HG03280 (cell line): ENCODE measurements at regions not wholly inside any gene's neighbourhood (a gene's known extent, or its start where the extent isn't known, plus 50 kb on each side); places are given as distances from the start of the nearest gene placed in this dataset.
A peak's percentile ranks its signal among the peaks of the same experiment; 100 is the strongest.
"Not testable (repeated sequence)": the region's sequence is repeated elsewhere in the genome, so short reads cannot be mapped to it uniquely, and the experiment has no call there.

ENCODE experiments used
- ATAC-seq: cut with Tn5 transposase; IDR thresholded peaks from one replicate; pipeline ENCODE4 v1.9.1; 2021; ENCODE audit warnings: mild to moderate bottlenecking, moderate library complexity; ENCODE audit not compliant: unreplicated experiment

DNA sequence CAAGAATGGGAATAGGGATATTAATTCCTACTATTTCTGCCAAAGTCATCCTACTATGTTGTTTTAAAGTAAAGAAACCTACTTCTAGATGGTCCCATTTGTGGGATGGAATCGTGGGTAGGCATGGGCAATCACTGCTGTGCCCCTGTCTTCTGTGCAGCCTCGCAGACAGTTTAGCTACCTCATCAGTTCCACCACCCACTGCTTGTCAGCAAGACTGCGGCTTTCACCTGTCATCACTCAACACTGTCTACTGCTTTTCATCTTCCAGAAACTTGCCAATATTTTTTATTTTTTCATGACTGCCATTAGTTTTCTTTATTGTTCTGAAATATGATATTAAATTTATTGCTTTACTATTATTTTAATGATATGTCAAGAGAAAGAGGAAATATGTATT lies 368.1 kb upstream of the KYNU start:
- no peak for ATAC-seq

GRCh38 chr2:142504754-142505153 lies 372.7 kb upstream of the KYNU start:
- no peak for ATAC-seq

DNA sequence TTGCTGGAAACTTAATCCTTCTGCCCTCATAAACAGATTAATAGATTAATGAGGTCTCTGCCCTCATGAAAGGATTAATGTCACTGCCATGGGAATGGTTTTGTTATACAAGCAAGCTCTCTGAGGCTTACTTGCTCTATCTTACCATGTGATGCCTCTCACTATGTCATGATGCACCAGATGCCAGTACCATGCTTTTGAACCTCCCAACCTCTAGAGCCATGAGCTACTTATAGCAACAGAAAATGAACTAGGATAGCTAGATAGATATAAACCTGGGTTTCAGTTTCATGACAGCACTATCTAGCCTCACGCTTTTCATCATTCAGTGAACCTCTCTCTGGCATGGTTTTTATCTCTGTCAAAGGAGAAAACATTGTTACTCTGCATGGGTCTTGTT lies 371.6 kb upstream of the LRP1B start:
- ATAC-seq: peak; percentile 67

GRCh38 chr2:142495141-142495540 lies 364.3 kb upstream of the LRP1B start:
- no peak for ATAC-seq

GRCh38 chr2:142489631-142490030 lies 358.8 kb upstream of the LRP1B start:
- ATAC-seq: not testable (repeated sequence)

DNA sequence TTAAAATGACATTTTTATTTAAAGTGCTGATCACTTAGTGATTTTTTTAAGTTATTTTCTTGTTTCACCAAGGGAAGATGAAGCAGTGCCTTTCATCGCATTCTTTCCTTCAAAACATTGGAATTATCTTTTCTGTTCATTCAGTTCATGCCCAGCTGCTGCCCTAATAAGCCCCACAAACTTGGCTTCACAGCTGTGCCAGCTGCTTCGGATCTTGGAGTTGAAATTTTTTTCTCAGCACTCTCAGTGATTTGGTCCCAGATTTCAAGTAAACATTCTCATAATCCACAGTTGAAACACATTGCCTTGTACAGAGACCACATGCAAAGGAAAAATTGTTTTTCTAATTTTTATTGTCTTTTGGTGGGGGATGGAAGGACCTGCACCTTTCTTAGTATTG lies 353.3 kb upstream of the LRP1B start:
- no peak for ATAC-seq

- no peak for ATAC-seq
Observed at GRCh38 chr2:142483653-142484052, 352.8 kb upstream of the LRP1B start.

GRCh38 chr2:142478206-142478605 lies 347.4 kb upstream of the LRP1B start:
- ATAC-seq: no peak

DNA sequence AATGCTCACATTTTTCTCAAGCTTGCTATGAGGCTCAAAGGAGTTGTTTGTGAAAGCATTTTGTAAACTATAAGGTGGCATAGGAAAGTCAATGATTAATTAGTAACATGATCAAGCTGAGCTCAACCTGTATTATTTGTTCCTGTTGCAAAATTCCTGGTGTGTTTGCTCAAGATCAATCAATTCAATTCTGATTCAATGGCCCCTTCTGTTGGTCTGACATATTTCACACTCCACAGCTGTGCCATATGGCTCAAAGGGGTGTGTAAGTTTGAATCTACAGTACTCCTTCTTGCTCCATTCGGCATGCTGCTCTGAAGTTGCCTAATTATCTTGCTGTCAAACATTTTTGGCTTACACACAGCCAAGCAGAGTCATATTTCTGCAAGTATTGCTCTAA lies 341.6 kb upstream of the LRP1B start:
- no peak for ATAC-seq

DNA sequence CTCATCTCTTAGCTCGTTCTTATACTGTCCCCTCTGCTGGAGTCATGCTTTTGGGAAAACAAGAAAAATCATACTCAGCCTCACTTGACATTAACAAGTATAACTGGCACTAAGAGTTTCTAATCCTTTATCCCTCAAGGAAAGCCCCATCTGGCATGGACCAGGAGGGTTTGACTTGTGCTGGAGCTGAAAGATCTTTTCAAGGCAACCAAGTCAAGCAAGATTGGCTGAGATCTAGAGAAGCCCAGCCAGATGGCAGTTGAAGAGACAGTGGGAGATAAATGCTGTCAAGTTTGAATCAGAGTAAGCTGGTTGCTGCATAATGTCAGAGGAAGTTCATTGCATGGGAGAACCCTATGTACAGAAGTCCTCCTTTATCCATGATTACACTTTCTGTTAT lies 336.5 kb upstream of the LRP1B start:
- no peak for ATAC-seq

GRCh38 chr2:142463047-142463446 lies 332.2 kb upstream of the LRP1B start:
- no peak for ATAC-seq

DNA sequence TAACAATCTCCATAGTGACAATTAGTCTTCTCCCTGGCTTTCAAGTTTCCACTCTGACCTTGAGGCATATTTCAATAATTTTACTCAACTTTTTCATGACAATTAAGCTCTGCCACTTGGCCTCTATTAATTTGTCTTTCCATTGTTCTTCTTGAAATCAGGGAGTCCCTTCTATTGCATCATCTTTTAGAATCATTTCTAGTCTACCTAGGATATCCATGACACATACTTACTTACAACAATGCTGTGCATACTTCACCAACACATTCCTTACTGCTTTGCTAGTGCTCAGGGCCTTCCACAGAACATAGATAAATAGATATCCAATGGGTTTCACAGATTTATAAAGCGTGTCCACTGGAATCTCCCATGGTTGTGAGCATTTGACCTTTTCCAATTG lies 331.5 kb upstream of the LRP1B start:
- no peak for ATAC-seq

DNA sequence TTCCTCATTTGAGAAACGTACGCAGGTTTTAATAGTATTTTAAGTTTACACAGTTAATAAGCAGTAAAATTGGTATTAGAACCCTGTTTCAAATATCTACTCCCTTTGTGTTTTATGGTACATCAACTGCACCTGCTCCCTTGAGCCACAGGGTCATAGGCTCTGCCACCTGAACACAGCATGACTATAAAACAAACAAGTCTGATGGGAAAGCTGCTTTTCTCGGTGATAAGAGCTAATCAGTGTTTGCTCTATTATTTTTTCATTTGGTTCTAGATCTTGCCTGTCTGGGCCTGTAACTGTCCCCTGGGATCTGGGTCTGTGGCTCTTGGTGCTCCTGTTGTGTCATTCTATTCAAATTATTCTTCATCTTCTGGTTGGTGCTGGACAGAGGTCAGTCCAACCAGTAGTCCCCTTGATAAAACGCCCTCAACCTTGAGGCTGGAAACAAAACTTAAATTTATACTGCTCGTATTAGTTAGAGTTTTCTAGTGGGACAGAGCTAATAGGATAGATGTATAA lies 314.8 kb upstream of the LRP1B start:
- ATAC-seq: no peak

- ATAC-seq: no peak
Observed at GRCh38 chr2:142445023-142445422, 314.2 kb upstream of the LRP1B start.

DNA sequence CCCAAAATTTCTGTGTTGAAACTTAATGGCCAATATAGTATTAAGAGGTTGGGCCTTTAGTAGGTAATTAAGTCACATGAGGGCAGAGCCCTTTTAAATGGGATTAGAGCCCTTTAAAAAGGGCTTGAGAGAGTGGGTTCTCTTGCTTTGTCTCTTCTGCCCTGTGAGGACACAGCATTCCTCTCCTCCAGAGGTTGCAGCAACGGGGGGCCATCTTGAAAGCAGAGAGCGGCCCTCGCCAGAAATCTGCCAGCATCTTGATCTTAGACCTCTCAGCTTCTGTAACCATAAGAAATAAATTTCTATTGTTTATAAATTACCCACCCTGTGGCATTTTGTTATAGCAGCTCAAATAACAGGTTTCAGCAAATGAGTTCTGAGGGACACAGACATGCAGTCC lies 305.0 kb upstream of the LRP1B start:
- no peak for ATAC-seq

DNA sequence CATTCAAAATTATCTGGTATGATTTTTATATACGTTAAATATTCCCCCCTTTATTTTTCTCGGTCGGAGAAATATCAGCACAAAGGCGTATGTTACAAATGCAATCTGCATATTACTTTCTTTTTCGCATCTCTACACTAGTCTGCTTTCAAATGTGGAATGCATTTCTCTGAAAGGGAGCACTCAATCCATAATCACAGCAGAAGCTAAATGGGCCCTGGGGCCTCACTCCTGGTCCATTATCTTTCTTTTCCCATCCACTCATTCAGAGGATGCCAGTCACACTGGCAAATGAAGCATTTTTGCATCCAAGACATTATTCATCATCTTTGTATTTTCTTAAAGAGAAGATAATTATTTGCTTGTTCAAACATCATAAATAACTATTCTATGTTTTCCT lies 295.2 kb upstream of the LRP1B start:
- no peak for ATAC-seq

DNA sequence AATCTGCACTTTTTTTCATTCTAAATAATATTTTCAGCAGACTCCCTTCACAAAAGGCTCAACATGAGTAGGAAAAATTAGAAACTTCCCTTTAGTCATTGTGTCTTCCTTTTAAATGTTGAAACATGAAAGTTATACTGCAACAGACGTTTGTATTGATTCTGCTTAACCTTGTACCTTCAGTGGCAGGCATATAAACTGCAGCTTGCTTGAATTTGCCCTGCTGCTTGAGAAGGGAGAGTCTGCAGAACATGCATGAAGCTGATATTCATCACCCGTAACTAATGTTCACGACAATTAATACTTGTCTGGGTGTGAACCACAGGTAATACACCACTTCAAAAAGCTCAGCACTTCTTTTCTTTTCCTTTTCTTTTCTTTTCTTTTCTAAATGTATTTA lies 294.7 kb upstream of the LRP1B start:
- no peak for ATAC-seq

DNA sequence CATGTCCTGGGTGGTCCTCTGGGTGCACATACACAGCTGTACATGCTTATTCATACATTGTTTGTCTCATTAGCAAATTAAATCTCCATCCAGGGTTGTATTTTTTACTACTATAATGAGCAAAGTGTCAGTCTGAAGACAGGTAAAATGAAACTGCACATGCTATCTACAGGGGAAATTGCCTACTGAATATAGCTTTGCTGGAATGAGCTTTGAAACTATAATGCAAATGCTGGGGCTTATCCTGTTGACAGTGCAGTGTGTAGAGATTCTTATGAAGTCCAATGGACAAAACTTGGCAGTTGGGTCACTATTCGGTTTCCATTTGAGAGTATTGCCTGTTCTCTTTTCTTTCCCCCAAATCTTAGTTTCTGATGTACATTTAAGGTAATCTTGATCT lies 292.8 kb upstream of the LRP1B start:
- ATAC-seq: no peak

- ATAC-seq: no peak
Observed at GRCh38 chr2:142422769-142423168, 292.0 kb upstream of the LRP1B start.

- ATAC-seq: no peak
Observed at GRCh38 chr2:142422041-142422440, 291.2 kb upstream of the LRP1B start.

GRCh38 chr2:142418699-142419098 lies 287.9 kb upstream of the LRP1B start:
- ATAC-seq: not testable (repeated sequence)

- no peak for ATAC-seq
Observed at GRCh38 chr2:142416996-142417395, 286.2 kb upstream of the LRP1B start.

DNA sequence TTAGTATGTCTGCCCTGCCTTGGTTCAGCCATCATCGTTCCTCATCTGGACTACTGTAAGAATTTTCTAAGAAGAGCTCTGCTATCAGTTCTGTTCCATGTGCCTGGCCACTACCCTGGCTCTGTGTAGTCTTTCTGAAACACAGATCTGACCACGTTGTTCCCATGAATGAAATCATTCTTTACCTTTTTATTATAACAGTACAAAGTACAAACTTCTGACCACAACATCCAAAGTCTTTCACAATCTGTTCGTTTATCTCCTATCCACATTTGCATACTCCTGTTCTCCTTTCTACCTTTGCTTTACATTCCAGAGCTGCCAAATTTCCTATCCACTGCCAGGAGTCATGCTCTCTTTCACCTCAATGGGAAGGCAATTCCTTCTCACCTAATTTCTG lies 284.6 kb upstream of the LRP1B start:
- no peak for ATAC-seq

GRCh38 chr2:142398212-142398611 lies 267.4 kb upstream of the LRP1B start:
- ATAC-seq: no peak
